DND-41 (cell line): ENCODE measurements at regions not wholly inside any gene's neighbourhood (a gene's known extent, or its start where the extent isn't known, plus 50 kb on each side); places are given as distances from the start of the nearest gene placed in this dataset.
"Not testable (repeated sequence)": the region's sequence is repeated elsewhere in the genome, so short reads cannot be mapped to it uniquely, and the experiment has no call there.

ENCODE experiments used
- ATAC-seq: fragments of 200-7000 bp; cut with Tn5 transposase; 3 replicates; pipeline ENCODE4 v1.9.1; 2021; ENCODE audit warnings: low read depth; ENCODE audit not compliant: insufficient read depth
- DNase-seq: peaks from one replicate; pipeline ENCODE4 v3.0.0-alpha.2; 2020
- H2AFZ ChIP-seq: 2 replicates; pipeline ENCODE4 v1.6.0; 2012; ENCODE audit warnings: low read depth, low read length
- H3K27ac ChIP-seq: 2 replicates; pipeline ENCODE4 v1.5.1; 2012; ENCODE audit warnings: low read length, inconsistent platforms
- H3K27me3 ChIP-seq: fragments of 200-600 bp; sonication (generic); 2 replicates; pipeline ENCODE4 v1.6.0; 2012; ENCODE audit warnings: low read length, mild to moderate bottlenecking, inconsistent platforms; ENCODE audit not compliant: insufficient read depth, poor library complexity
- H3K36me3 ChIP-seq: 2 replicates; pipeline ENCODE4 v1.5.1; 2012; ENCODE audit warnings: low read length, inconsistent platforms; ENCODE audit not compliant: insufficient read depth
- H3K4me1 ChIP-seq: 2 replicates; pipeline ENCODE4 v1.5.1; 2012; ENCODE audit warnings: mild to moderate bottlenecking, low read length; ENCODE audit not compliant: insufficient read depth
- H3K4me2 ChIP-seq: 2 replicates; pipeline ENCODE4 v1.6.0; 2012; ENCODE audit warnings: mild to moderate bottlenecking, moderate library complexity, low read length, inconsistent platforms; ENCODE audit not compliant: insufficient read depth
- H3K4me3 ChIP-seq, 2 experiments: fragments of 200-600 bp in 1 of 2; shearing (Covaris generic) in 1 of 2; 2 replicates each; pipeline ENCODE4 v1.5.1; 2012 to 2016; ENCODE audit warnings: inconsistent platforms in 2 of 2, low read length in 2 of 2, mild to moderate bottlenecking in 2 of 2, low read depth in 1 of 2, moderate library complexity in 1 of 2
- H3K79me2 ChIP-seq: 2 replicates; pipeline ENCODE4 v1.6.0; 2012; ENCODE audit warnings: low read length, inconsistent platforms; ENCODE audit not compliant: insufficient read depth
- H3K9ac ChIP-seq: 2 replicates; pipeline ENCODE4 v1.6.0; 2012; ENCODE audit warnings: low read depth, mild to moderate bottlenecking, inconsistent platforms, low read length, moderate library complexity
- H3K9me3 ChIP-seq: 2 replicates; pipeline ENCODE4 v1.5.1; 2012; ENCODE audit warnings: low read length, moderate library complexity, mild to moderate bottlenecking, inconsistent platforms; ENCODE audit not compliant: insufficient read depth, severe bottlenecking
- H4K20me1 ChIP-seq: 2 replicates; pipeline ENCODE4 v1.6.0; 2012; ENCODE audit warnings: low read length; ENCODE audit not compliant: insufficient read depth
- CTCF ChIP-seq: IDR thresholded peaks from 2 replicates; pipeline ENCODE4 v1.5.1; 2012; ENCODE audit warnings: borderline replicate concordance, low read length, moderate library complexity, mild to moderate bottlenecking; ENCODE audit not compliant: poor library complexity, severe bottlenecking; ENCODE audit errors: extremely low read depth
- EZH2 ChIP-seq: IDR thresholded peaks from 3 replicates; pipeline ENCODE4 v1.6.1; 2012; ENCODE audit warnings: borderline replicate concordance, low read depth, mild to moderate bottlenecking, moderate library complexity, low read length, inconsistent platforms; ENCODE audit not compliant: severe bottlenecking

GRCh38 chr12:59365133-59365532, 230.7 kb upstream of the SLC16A7 start:
- H2AFZ ChIP-seq: no peak overlapping the region
- no peaks in the 10 kb centered on the region for H3K79me2 ChIP-seq
- no peak for TF ChIP-seq CTCF
- TF ChIP-seq EZH2: no peak
- no peaks in the 10 kb centered on the region for H4K20me1 ChIP-seq
- H3K4me1 ChIP-seq: no peaks in the 10 kb centered on the region
- no peak for ATAC-seq
- no peak overlapping the region for H3K9ac ChIP-seq
- no peak for DNase-seq
- H3K27me3 ChIP-seq: no peaks in the 10 kb centered on the region
- H3K36me3 ChIP-seq: no peaks in the 10 kb centered on the region
- H3K4me3 ChIP-seq: no peak overlapping the region
- H3K9me3 ChIP-seq: no peaks in the 10 kb centered on the region
- no peak overlapping the region for H3K27ac ChIP-seq
- H3K4me2 ChIP-seq: no peak overlapping the region

- no peak overlapping the region for H3K9ac ChIP-seq
- TF ChIP-seq CTCF: no peak
- TF ChIP-seq EZH2: no peak
- H3K36me3 ChIP-seq: no peaks in the 10 kb centered on the region
- ATAC-seq (no peak), DNase-seq (no peak)
- no peaks in the 10 kb centered on the region for H3K9me3 ChIP-seq
- H3K27ac ChIP-seq: no peak overlapping the region
- H4K20me1 ChIP-seq: no peaks in the 10 kb centered on the region
- no peak overlapping the region for H2AFZ ChIP-seq
- H3K79me2 ChIP-seq: no peaks in the 10 kb centered on the region
- H3K4me2 ChIP-seq: no peak overlapping the region
- no peaks in the 10 kb centered on the region for H3K27me3 ChIP-seq
- no peaks in the 10 kb centered on the region for H3K4me1 ChIP-seq
- H3K4me3 ChIP-seq: no peak overlapping the region
These were observed 238.0 kb upstream of the SLC16A7 start for GRCh38 chr12:59357811-59358210.

GRCh38 chr12:59346248-59346647, 249.6 kb upstream of the SLC16A7 start:
- not testable (repeated sequence) for H3K9ac ChIP-seq, H3K4me3 ChIP-seq, H3K79me2 ChIP-seq, H3K9me3 ChIP-seq, H2AFZ ChIP-seq, ATAC-seq, H3K4me2 ChIP-seq, H4K20me1 ChIP-seq, H3K36me3 ChIP-seq, H3K27me3 ChIP-seq, H3K27ac ChIP-seq, H3K4me1 ChIP-seq
- peak; percentile 8 for DNase-seq
- TF ChIP-seq CTCF: peak; percentile 31

GRCh38 chr12:59345406-59345805, 250.4 kb upstream of the SLC16A7 start:
- Histone ChIP-seq H3K4me2 (no peak overlapping the region), H2AFZ (no peak overlapping the region), H4K20me1 (no peaks in the 10 kb centered on the region), H3K4me1 (no peaks in the 10 kb centered on the region), H3K36me3 (no peaks in the 10 kb centered on the region), H3K79me2 (no peaks in the 10 kb centered on the region), H3K4me3 (no peak overlapping the region), H3K27me3 (no peaks in the 10 kb centered on the region), H3K9ac (no peak overlapping the region), H3K9me3 (no peaks in the 10 kb centered on the region), H3K27ac (no peak overlapping the region)
- TF ChIP-seq CTCF (no peak), EZH2 (no peak)
- DNase-seq: no peak
- ATAC-seq: no peak
